ENCODE measurements at regions not wholly inside any gene's neighbourhood (a gene's known extent, or its start where the extent isn't known, plus 50 kb on each side); places are given as distances from the start of the nearest gene placed in this dataset.
"Not testable (repeated sequence)": the region's sequence is repeated elsewhere in the genome, so short reads cannot be mapped to it uniquely, and the experiment has no call there.

DNA sequence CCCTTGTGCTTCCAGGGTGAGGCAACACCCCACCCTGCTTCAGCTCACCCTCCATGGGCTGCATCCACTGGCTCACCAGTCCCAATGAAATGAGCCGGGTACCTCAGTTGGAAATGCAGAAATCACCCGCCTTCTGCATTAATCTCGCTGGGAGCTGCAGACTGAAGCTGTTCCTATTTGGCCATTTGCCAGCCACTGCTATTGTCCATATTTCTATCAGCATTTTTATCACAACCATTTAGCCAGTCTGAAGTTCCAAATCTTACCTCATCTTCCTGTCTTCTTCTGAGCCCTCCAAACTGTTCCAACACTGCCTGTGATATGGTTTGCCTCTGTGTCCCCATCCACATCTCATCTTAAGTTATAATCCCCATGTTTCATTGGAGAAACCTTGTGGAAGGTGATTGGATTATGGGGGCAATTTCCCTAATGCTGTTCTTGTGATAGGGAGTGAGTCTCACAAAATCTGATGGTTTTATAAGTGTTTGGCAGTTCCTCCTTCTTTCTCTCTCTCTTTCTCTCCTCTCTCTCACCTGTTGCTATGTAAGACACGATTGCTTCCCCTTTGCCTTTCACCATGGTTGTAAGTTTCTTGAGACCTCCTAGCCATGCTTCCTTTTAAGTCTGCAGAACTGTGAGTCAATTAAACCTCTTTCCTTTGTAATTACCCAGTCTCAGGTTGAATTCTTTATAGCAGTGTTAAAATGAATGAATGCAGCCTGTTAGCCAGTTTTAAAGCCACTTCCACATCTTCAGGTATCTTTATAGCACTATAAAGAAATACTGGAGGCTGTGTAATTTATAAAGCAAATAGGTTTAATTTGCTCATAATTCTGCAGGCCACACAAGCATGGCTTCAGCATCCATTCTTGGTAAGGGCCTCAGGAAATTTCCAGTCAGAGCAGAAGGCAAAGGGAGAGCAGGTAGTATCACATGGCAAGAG lies 203.5 kb downstream of the FCRL5 start:
- H3K18ac ChIP-seq (ENCODE audit: low read length), result no peak overlapping the region

GRCh38 chr1:157347506-157347905 lies 204.8 kb downstream of the FCRL5 start:
- Histone ChIP-seq H2AK5ac (ENCODE audit: low read length) (no peak overlapping the region), H3K79me2 (ENCODE audit: control insufficient read depth, insufficient read depth, low read length, poor library complexity) (no peaks in the 10 kb centered on the region), H2BK120ac (ENCODE audit: insufficient read depth, low read length, poor library complexity) (no peak overlapping the region), H3K18ac (ENCODE audit: low read length) (no peak overlapping the region), H3K36me3 (ENCODE audit: control insufficient read depth in 1 of 2, insufficient read depth in 2 of 2, low read length in 2 of 2) (no peaks in the 10 kb centered on the region), H3K4me3 (ENCODE audit: low read depth, low read length) (no peak overlapping the region), H4K91ac (ENCODE audit: low read depth, low read length) (no peak overlapping the region), H4K12ac (ENCODE audit: low read depth, low read length) (no peak overlapping the region), H3K9ac (ENCODE audit: low read length) (no peak overlapping the region), H2BK12ac (ENCODE audit: low read length) (no peak overlapping the region), H3K79me1 (ENCODE audit: low read length) (no peaks in the 10 kb centered on the region), H3K4me1 (ENCODE audit: control insufficient read depth in 1 of 2, insufficient read depth in 2 of 2, low read length in 2 of 2) (no peaks in the 10 kb centered on the region), H2BK5ac (ENCODE audit: low read depth, low read length, poor library complexity) (no peak overlapping the region), H3K23ac (ENCODE audit: low read length) (no peak overlapping the region), H2AFZ (ENCODE audit: insufficient read depth, low read length, poor library complexity) (no peak overlapping the region), H3K14ac (ENCODE audit: low read length) (no peak overlapping the region), H3K4me2 (ENCODE audit: low read length) (no peak overlapping the region), H3K27me3 (ENCODE audit: insufficient read depth, low read length) (no peaks in the 10 kb centered on the region), H3K27ac (ENCODE audit: low read depth, low read length) (no peak overlapping the region), H3K9me3 (ENCODE audit: insufficient read depth, low read depth, low read length) (peaks cover 2% of the 10 kb centered on the region), H3K4ac (ENCODE audit: low read depth, low read length) (no peak overlapping the region), H4K8ac (ENCODE audit: low read depth, low read length) (no peak overlapping the region)
- no CpG with 5 or more reads among the region's 1 CpG for WGBS (ENCODE audit: extremely low coverage, insufficient coverage, insufficient read length)
- no peak for DNase-seq

More for the DNA sequence above, 203.5 kb downstream of the FCRL5 start:
- Histone ChIP-seq H3K79me2 (ENCODE audit: control insufficient read depth, insufficient read depth, low read length, poor library complexity) (no peaks in the 10 kb centered on the region), H3K4ac (ENCODE audit: low read depth, low read length) (no peak overlapping the region), H3K27ac (ENCODE audit: low read depth, low read length) (no peak overlapping the region), H3K4me2 (ENCODE audit: low read length) (no peak overlapping the region), H3K27me3 (ENCODE audit: insufficient read depth, low read length) (no peaks in the 10 kb centered on the region), H3K4me3 (ENCODE audit: low read depth, low read length) (no peak overlapping the region), H4K12ac (ENCODE audit: low read depth, low read length) (no peak overlapping the region), H3K36me3 (ENCODE audit: control insufficient read depth in 1 of 2, insufficient read depth in 2 of 2, low read length in 2 of 2) (no peaks in the 10 kb centered on the region), H3K9me3 (ENCODE audit: insufficient read depth, low read depth, low read length) (peaks cover 2% of the 10 kb centered on the region), H3K4me1 (ENCODE audit: control insufficient read depth in 1 of 2, insufficient read depth in 2 of 2, low read length in 2 of 2) (no peaks in the 10 kb centered on the region), H4K8ac (ENCODE audit: low read depth, low read length) (no peak overlapping the region), H3K79me1 (ENCODE audit: low read length) (no peaks in the 10 kb centered on the region), H2BK120ac (ENCODE audit: insufficient read depth, low read length, poor library complexity) (no peak overlapping the region), H3K14ac (ENCODE audit: low read length) (no peak overlapping the region), H2BK12ac (ENCODE audit: low read length) (no peak overlapping the region), H2AK5ac (ENCODE audit: low read length) (no peak overlapping the region), H3K23ac (ENCODE audit: low read length) (no peak overlapping the region), H3K9ac (ENCODE audit: low read length) (no peak overlapping the region), H4K91ac (ENCODE audit: low read depth, low read length) (no peak overlapping the region), H2BK5ac (ENCODE audit: low read depth, low read length, poor library complexity) (no peak overlapping the region), H2AFZ (ENCODE audit: insufficient read depth, low read length, poor library complexity) (no peak overlapping the region)
- no peak for DNase-seq
- WGBS (ENCODE audit: extremely low coverage, insufficient coverage, insufficient read length), result no CpG with 5 or more reads among the region's 4 CpGs

DNA sequence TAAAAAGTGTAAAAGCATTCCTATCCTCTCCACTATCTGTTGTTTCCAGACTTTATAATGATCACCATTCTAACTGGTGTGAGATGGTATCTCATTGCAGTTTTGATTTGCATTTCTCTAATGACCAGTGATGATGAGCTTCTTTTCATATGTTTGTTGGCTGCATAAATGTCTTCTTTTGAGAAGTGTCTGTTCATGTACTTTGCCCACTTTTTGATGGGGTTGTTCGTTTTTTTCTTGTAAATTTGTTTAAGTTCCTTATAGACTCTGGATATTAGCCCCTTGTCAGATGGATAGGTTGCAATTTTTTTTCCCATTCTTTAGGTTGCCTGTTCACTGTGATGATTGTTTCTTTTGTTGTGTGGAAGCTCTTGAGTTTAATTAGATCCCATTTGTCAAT lies 199.6 kb upstream of the ETV3 start:
- H2AK5ac ChIP-seq (ENCODE audit: low read length); H3K79me1 ChIP-seq (ENCODE audit: low read length); H3K4ac ChIP-seq (ENCODE audit: low read depth, low read length); H4K91ac ChIP-seq (ENCODE audit: low read depth, low read length); DNase-seq; H4K12ac ChIP-seq (ENCODE audit: low read depth, low read length); H3K4me2 ChIP-seq (ENCODE audit: low read length); H3K27me3 ChIP-seq (ENCODE audit: insufficient read depth, low read length); H2BK12ac ChIP-seq (ENCODE audit: low read length); H3K79me2 ChIP-seq (ENCODE audit: control insufficient read depth, insufficient read depth, low read length, poor library complexity); H3K4me1 ChIP-seq (ENCODE audit: control insufficient read depth in 1 of 2, insufficient read depth in 2 of 2, low read length in 2 of 2); H3K4me3 ChIP-seq (ENCODE audit: low read depth, low read length); H3K9ac ChIP-seq (ENCODE audit: low read length); H3K9me3 ChIP-seq (ENCODE audit: insufficient read depth, low read depth, low read length); H3K36me3 ChIP-seq (ENCODE audit: control insufficient read depth in 1 of 2, insufficient read depth in 2 of 2, low read length in 2 of 2); H2BK120ac ChIP-seq (ENCODE audit: insufficient read depth, low read length, poor library complexity); H2AFZ ChIP-seq (ENCODE audit: insufficient read depth, low read length, poor library complexity); H2BK5ac ChIP-seq (ENCODE audit: low read depth, low read length, poor library complexity); H3K18ac ChIP-seq (ENCODE audit: low read length); H3K27ac ChIP-seq (ENCODE audit: low read depth, low read length); H3K23ac ChIP-seq (ENCODE audit: low read length); H4K8ac ChIP-seq (ENCODE audit: low read depth, low read length); H3K14ac ChIP-seq (ENCODE audit: low read length): not testable (repeated sequence)
- WGBS (ENCODE audit: extremely low coverage, insufficient coverage, insufficient read length), result no CpG with 5 or more reads among the region's 1 CpG

DNA sequence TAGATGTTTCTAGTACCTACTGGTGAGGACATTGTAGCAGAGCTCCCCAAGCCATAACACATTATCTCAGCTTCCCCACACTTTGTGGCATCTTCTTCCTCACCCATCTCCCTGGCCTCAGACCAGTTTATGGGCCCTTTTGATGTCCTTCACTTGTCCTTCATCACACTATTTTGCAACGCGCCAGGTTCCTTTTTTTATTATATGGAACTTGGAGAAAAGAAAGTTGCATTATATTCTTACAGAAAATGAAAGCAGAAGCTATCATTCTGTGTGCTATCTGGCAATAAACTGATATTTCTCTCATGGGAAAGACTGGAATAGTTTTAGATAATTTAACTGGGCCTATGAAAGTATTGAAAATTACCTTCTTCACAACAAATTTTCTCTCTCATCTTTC lies 196.9 kb upstream of the ETV3 start:
- no peak overlapping the region for H3K4ac ChIP-seq (ENCODE audit: low read depth, low read length)
- H3K79me1 ChIP-seq (ENCODE audit: low read length), result no peaks in the 10 kb centered on the region
- no peaks in the 10 kb centered on the region for H3K36me3 ChIP-seq (ENCODE audit: control insufficient read depth in 1 of 2, insufficient read depth in 2 of 2, low read length in 2 of 2)
- WGBS (ENCODE audit: extremely low coverage, insufficient coverage, insufficient read length), result no CpG with 5 or more reads among the region's 2 CpGs
- no peak overlapping the region for H2BK12ac ChIP-seq (ENCODE audit: low read length)
- no peaks in the 10 kb centered on the region for H3K9me3 ChIP-seq (ENCODE audit: insufficient read depth, low read depth, low read length)
- H2BK5ac ChIP-seq (ENCODE audit: low read depth, low read length, poor library complexity), result no peak overlapping the region
- H3K23ac ChIP-seq (ENCODE audit: low read length), result no peak overlapping the region
- H2AK5ac ChIP-seq (ENCODE audit: low read length), result no peak overlapping the region
- H4K12ac ChIP-seq (ENCODE audit: low read depth, low read length), result no peak overlapping the region
- no peak overlapping the region for H3K27ac ChIP-seq (ENCODE audit: low read depth, low read length)
- no peak overlapping the region for H2AFZ ChIP-seq (ENCODE audit: insufficient read depth, low read length, poor library complexity)
- H2BK120ac ChIP-seq (ENCODE audit: insufficient read depth, low read length, poor library complexity), result no peak overlapping the region
- no peak overlapping the region for H3K4me3 ChIP-seq (ENCODE audit: low read depth, low read length)
- H4K8ac ChIP-seq (ENCODE audit: low read depth, low read length), result no peak overlapping the region
- no peak overlapping the region for H4K91ac ChIP-seq (ENCODE audit: low read depth, low read length)
- H3K14ac ChIP-seq (ENCODE audit: low read length), result no peak overlapping the region
- H3K9ac ChIP-seq (ENCODE audit: low read length), result no peak overlapping the region
- no peaks in the 10 kb centered on the region for H3K4me1 ChIP-seq (ENCODE audit: control insufficient read depth in 1 of 2, insufficient read depth in 2 of 2, low read length in 2 of 2)
- DNase-seq, result no peak
- H3K79me2 ChIP-seq (ENCODE audit: control insufficient read depth, insufficient read depth, low read length, poor library complexity), result no peaks in the 10 kb centered on the region
- no peaks in the 10 kb centered on the region for H3K27me3 ChIP-seq (ENCODE audit: insufficient read depth, low read length)
- no peak overlapping the region for H3K18ac ChIP-seq (ENCODE audit: low read length)
- H3K4me2 ChIP-seq (ENCODE audit: low read length), result no peak overlapping the region
